ENCODE measurements at regions not wholly inside any gene's neighbourhood (a gene's known extent, or its start where the extent isn't known, plus 50 kb on each side); places are given as distances from the start of the nearest gene placed in this dataset.

DNA sequence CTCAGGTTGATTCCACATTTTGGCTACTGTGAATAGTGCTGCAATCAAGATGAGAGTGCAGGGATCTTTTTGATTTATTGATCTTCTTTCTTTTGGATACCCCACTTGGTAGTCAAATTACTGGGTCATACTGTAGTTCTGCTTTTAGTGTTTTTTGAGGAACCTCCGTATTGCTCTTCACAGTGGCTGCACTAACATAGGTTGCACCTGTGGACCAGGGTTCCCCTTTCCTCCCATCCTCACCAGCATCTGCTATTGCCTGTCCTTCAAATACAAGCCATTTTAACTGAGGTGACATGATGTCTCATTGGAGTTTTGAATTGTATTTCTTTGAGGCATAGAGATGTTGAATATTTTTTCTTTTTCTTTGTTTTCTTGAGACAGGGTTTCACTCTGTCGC lies 152.5 kb upstream of the TMEM132C start:
- TF ChIP-seq, protein P1, sequence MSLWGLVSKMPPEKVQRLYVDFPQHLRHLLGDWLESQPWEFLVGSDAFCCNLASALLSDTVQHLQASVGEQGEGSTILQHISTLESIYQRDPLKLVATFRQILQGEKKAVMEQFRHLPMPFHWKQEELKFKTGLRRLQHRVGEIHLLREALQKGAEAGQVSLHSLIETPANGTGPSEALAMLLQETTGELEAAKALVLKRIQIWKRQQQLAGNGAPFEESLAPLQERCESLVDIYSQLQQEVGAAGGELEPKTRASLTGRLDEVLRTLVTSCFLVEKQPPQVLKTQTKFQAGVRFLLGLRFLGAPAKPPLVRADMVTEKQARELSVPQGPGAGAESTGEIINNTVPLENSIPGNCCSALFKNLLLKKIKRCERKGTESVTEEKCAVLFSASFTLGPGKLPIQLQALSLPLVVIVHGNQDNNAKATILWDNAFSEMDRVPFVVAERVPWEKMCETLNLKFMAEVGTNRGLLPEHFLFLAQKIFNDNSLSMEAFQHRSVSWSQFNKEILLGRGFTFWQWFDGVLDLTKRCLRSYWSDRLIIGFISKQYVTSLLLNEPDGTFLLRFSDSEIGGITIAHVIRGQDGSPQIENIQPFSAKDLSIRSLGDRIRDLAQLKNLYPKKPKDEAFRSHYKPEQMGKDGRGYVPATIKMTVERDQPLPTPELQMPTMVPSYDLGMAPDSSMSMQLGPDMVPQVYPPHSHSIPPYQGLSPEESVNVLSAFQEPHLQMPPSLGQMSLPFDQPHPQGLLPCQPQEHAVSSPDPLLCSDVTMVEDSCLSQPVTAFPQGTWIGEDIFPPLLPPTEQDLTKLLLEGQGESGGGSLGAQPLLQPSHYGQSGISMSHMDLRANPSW (CRISPR knock-in tag; conservative IDR thresholded peaks at IDR 0.05; ENCODE audit: low read depth), result no peak
- TF ChIP-seq, protein P2, sequence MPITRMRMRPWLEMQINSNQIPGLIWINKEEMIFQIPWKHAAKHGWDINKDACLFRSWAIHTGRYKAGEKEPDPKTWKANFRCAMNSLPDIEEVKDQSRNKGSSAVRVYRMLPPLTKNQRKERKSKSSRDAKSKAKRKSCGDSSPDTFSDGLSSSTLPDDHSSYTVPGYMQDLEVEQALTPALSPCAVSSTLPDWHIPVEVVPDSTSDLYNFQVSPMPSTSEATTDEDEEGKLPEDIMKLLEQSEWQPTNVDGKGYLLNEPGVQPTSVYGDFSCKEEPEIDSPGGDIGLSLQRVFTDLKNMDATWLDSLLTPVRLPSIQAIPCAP (CRISPR knock-in tag; IDR thresholded peaks at IDR 0.05), result no peak
- TF ChIP-seq, protein P3, sequence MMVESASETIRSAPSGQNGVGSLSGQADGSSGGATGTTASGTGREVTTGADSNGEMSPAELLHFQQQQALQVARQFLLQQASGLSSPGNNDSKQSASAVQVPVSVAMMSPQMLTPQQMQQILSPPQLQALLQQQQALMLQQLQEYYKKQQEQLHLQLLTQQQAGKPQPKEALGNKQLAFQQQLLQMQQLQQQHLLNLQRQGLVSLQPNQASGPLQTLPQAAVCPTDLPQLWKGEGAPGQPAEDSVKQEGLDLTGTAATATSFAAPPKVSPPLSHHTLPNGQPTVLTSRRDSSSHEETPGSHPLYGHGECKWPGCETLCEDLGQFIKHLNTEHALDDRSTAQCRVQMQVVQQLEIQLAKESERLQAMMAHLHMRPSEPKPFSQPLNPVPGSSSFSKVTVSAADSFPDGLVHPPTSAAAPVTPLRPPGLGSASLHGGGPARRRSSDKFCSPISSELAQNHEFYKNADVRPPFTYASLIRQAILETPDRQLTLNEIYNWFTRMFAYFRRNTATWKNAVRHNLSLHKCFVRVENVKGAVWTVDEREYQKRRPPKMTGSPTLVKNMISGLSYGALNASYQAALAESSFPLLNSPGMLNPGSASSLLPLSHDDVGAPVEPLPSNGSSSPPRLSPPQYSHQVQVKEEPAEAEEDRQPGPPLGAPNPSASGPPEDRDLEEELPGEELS (CRISPR knock-in tag; IDR thresholded peaks at IDR 0.05), result no peak
- no peak for TF ChIP-seq ZNF219 (CRISPR knock-in tag; IDR thresholded peaks at IDR 0.05; ENCODE audit: borderline replicate concordance)
- no peak for TF ChIP-seq FOXP1 (CRISPR knock-in tag; IDR thresholded peaks at IDR 0.05; ENCODE audit: borderline replicate concordance)
- TF ChIP-seq ZNF416 (CRISPR knock-in tag; IDR thresholded peaks at IDR 0.05), result no peak
- no peak for TF ChIP-seq ATF1 (CRISPR knock-in tag; IDR thresholded peaks at IDR 0.05)
- no peak for TF ChIP-seq ZNF138 (CRISPR knock-in tag; conservative IDR thresholded peaks at IDR 0.05)
- TF ChIP-seq MXD4 (CRISPR knock-in tag; IDR thresholded peaks at IDR 0.05; ENCODE audit: borderline replicate concordance), result no peak
- H3K9me3 Mint-ChIP-seq, result peaks cover 52% of the 10 kb centered on the region
- H3K27ac Mint-ChIP-seq, result no peak overlapping the region
- H3K27me3 Mint-ChIP-seq (ENCODE audit: low read depth), result peaks cover 16% of the 10 kb centered on the region
- no peak for DNase-seq (ENCODE audit: low spot score)
- ChIA-PET CTCF (no interaction called here), POLR2A (no interaction called here)
- no peaks in the 10 kb centered on the region for H3K4me1 Mint-ChIP-seq
- peaks cover 52% of the 10 kb centered on the region for H3K36me3 Mint-ChIP-seq
- ATAC-seq, result no peak
- no peak overlapping the region for H3K4me3 Mint-ChIP-seq

DNA sequence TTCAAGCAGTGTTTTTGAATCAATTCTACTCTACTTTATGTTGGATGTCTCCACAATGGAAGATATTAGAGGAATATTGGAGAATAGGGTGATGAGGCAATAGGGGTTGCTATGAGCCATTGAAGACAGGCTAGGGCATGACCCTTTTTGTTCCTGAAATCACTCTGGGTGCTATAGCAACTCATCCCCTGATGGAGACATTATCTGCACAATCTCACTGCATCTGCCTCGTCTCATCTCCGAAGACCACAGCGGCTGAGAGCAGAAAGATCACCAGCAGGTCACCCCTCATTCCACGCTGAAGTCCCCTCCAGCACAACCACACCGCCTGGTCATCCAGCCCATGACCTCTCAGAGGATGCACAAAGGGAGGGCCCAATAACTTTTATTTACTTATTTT lies 150.4 kb upstream of the TMEM132C start:
- DNase-seq (ENCODE audit: low spot score) (no peak), ATAC-seq (no peak)
- H3K4me3 Mint-ChIP-seq, result no peak overlapping the region
- ChIA-PET POLR2A (no interaction called here), CTCF (no interaction called here)
- H3K27me3 Mint-ChIP-seq (ENCODE audit: low read depth), result peaks cover 16% of the 10 kb centered on the region
- no peaks in the 10 kb centered on the region for H3K4me1 Mint-ChIP-seq
- TF ChIP-seq, protein P4, sequence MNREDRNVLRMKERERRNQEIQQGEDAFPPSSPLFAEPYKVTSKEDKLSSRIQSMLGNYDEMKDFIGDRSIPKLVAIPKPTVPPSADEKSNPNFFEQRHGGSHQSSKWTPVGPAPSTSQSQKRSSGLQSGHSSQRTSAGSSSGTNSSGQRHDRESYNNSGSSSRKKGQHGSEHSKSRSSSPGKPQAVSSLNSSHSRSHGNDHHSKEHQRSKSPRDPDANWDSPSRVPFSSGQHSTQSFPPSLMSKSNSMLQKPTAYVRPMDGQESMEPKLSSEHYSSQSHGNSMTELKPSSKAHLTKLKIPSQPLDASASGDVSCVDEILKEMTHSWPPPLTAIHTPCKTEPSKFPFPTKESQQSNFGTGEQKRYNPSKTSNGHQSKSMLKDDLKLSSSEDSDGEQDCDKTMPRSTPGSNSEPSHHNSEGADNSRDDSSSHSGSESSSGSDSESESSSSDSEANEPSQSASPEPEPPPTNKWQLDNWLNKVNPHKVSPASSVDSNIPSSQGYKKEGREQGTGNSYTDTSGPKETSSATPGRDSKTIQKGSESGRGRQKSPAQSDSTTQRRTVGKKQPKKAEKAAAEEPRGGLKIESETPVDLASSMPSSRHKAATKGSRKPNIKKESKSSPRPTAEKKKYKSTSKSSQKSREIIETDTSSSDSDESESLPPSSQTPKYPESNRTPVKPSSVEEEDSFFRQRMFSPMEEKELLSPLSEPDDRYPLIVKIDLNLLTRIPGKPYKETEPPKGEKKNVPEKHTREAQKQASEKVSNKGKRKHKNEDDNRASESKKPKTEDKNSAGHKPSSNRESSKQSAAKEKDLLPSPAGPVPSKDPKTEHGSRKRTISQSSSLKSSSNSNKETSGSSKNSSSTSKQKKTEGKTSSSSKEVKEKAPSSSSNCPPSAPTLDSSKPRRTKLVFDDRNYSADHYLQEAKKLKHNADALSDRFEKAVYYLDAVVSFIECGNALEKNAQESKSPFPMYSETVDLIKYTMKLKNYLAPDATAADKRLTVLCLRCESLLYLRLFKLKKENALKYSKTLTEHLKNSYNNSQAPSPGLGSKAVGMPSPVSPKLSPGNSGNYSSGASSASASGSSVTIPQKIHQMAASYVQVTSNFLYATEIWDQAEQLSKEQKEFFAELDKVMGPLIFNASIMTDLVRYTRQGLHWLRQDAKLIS (CRISPR knock-in tag; IDR thresholded peaks at IDR 0.05; ENCODE audit: borderline replicate concordance), result no peak
- no peak for TF ChIP-seq ETV6 (CRISPR knock-in tag; IDR thresholded peaks at IDR 0.05)
- no peak for TF ChIP-seq TP53 (CRISPR knock-in tag; IDR thresholded peaks at IDR 0.05)
- TF ChIP-seq, protein P5, sequence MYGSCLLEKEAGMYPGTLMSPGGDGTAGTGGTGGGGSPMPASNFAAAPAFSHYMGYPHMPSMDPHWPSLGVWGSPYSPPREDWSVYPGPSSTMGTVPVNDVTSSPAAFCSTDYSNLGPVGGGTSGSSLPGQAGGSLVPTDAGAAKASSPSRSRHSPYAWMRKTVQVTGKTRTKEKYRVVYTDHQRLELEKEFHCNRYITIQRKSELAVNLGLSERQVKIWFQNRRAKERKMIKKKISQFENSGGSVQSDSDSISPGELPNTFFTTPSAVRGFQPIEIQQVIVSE (CRISPR knock-in tag; IDR thresholded peaks at IDR 0.05; ENCODE audit: borderline replicate concordance), result no peak
- H3K9me3 Mint-ChIP-seq, result peaks cover 42% of the 10 kb centered on the region
- peaks cover 38% of the 10 kb centered on the region for H3K36me3 Mint-ChIP-seq
- no peak overlapping the region for H3K27ac Mint-ChIP-seq
